SK-N-SH (cell line): ENCODE measurements at regions not wholly inside any gene's neighbourhood (a gene's known extent, or its start where the extent isn't known, plus 50 kb on each side); places are given as distances from the start of the nearest gene placed in this dataset.

Experiments used
- CTCF ChIA-PET: fragments of 300-600, 350-600 bp; formaldehyde crosslinking; extraction: SDS; loops from one replicate; lab custom pipeline; 2021; lab: Yijun Ruan, JAX
- POLR2A ChIA-PET: fragments of 350-600 bp; sonication (Branson Sonifier 250); formaldehyde crosslinking; extraction: SDS; loops from one replicate; lab custom pipeline; 2020; ENCODE audit warnings: antibody characterized with exemption, inconsistent platforms; lab: Yijun Ruan, JAX
- DNase-seq: peaks from one replicate; pipeline ENCODE4 v3.0.0; 2012
- H2AFZ ChIP-seq: fragments of 200-600 bp; sonication (generic); 2 replicates; pipeline ENCODE4 v1.8.1; 2016; ENCODE audit warnings: antibody characterized with exemption, mild to moderate bottlenecking, low read depth
- H3F3A ChIP-seq: fragments of 200-600 bp; sonication (generic); replicated peaks from 2 replicates; pipeline ENCODE3; 2016; ENCODE audit warnings: antibody characterized with exemption, mild to moderate bottlenecking; ENCODE audit not compliant: insufficient read depth
- H3K27ac ChIP-seq, 2 experiments: fragments of 200-500 bp in 1 of 2; fragments of 200-600 bp in 1 of 2; sonication (Bioruptor generic) in 1 of 2; sonication (generic), shearing (Covaris generic) in 1 of 2; 2 replicates each; pipeline versions ENCODE4 v1.5.1 to v1.6.1; 2014 to 2016; ENCODE audit warnings: low read depth in 2 of 2, inconsistent platforms in 1 of 2, low read length in 1 of 2, mild to moderate bottlenecking in 1 of 2, mixed read lengths in 1 of 2
- H3K27me3 ChIP-seq: fragments of 200-600 bp; sonication (generic), shearing (Covaris generic); 2 replicates; pipeline ENCODE4 v1.6.1; 2016; ENCODE audit warnings: mixed run types; ENCODE audit not compliant: insufficient read depth
- H3K36me3 ChIP-seq, 2 experiments: fragments of 200-500 bp in 1 of 2; fragments of 200-600 bp in 1 of 2; sonication (Bioruptor generic) in 1 of 2; sonication (generic) in 1 of 2; replicated peaks in 1 of 2; 2 replicates each; pipeline versions ENCODE3 to v1.5.1; 2014 to 2016; ENCODE audit warnings: low read length in 1 of 2, mild to moderate bottlenecking in 1 of 2; ENCODE audit not compliant: insufficient read depth in 2 of 2, control insufficient read depth in 1 of 2
- H3K4me1 ChIP-seq, 2 experiments: fragments of 200-500 bp in 1 of 2; fragments of 200-600 bp in 1 of 2; sonication (Bioruptor generic) in 1 of 2; sonication (generic), shearing (Covaris generic) in 1 of 2; 2 replicates each; pipeline versions ENCODE4 v1.5.1 to v1.6.1; 2014 to 2016; ENCODE audit warnings: low read depth in 1 of 2, low read length in 1 of 2, mixed run types in 1 of 2; ENCODE audit not compliant: insufficient read depth in 2 of 2, control insufficient read depth in 1 of 2
- H3K4me2 ChIP-seq: fragments of 200-600 bp; sonication (generic), shearing (Covaris generic); 2 replicates; pipeline ENCODE4 v1.6.1; 2017; ENCODE audit warnings: mixed run types
- H3K4me3 ChIP-seq, 2 experiments: fragments of 200-500 bp in 1 of 2; fragments of 200-600 bp in 1 of 2; sonication (Bioruptor generic) in 1 of 2; sonication (generic), shearing (Covaris generic) in 1 of 2; 2 replicates each; pipeline versions ENCODE4 v1.5.1 to v1.8.1; 2014 to 2016; ENCODE audit warnings: low read depth in 2 of 2, inconsistent platforms in 1 of 2, low read length in 1 of 2, mild to moderate bottlenecking in 1 of 2, mixed read lengths in 1 of 2, moderate library complexity in 1 of 2
- H3K79me2 ChIP-seq: fragments of 200-600 bp; sonication (generic); 2 replicates; pipeline ENCODE4 v1.8.1; 2017; ENCODE audit warnings: mild to moderate bottlenecking; ENCODE audit not compliant: insufficient read depth
- H3K9ac ChIP-seq: fragments of 200-600 bp; sonication (generic); 2 replicates; pipeline ENCODE4 v1.6.1; 2017; ENCODE audit warnings: mixed run types
- H3K9me2 ChIP-seq: fragments of 200-600 bp; sonication (generic); 2 replicates; pipeline ENCODE4 v1.6.1; 2017; ENCODE audit warnings: mixed run types
- H3K9me3 ChIP-seq: fragments of 200-600 bp; sonication (generic); 2 replicates; pipeline ENCODE4 v1.6.1; 2017; ENCODE audit warnings: mixed run types, mild to moderate bottlenecking, moderate library complexity
- H4K20me1 ChIP-seq: fragments of 200-600 bp; sonication (generic); 2 replicates; pipeline ENCODE4 v1.6.1; 2017; ENCODE audit warnings: mild to moderate bottlenecking, mixed run types; ENCODE audit not compliant: insufficient read depth
- CHD2 ChIP-seq: fragments of 150-350 bp; IDR thresholded peaks from 2 replicates; pipeline ENCODE4 v1.6.1; 2018; ENCODE audit warnings: low read length; ENCODE audit not compliant: partially characterized antibody
- CTCF ChIP-seq: fragments of 200-600 bp; sonication (generic); IDR thresholded peaks from 2 replicates; pipeline ENCODE4 v1.6.1; 2017; ENCODE audit warnings: antibody characterized with exemption, mild to moderate bottlenecking, moderate library complexity
- EZH2phosphoT487 ChIP-seq: fragments of 200-600 bp; sonication (generic); IDR thresholded peaks from 2 replicates; pipeline ENCODE4 v1.6.1; 2017; ENCODE audit warnings: low read depth, mixed run types, mild to moderate bottlenecking, antibody characterized with exemption, moderate library complexity, borderline replicate concordance
- FOSL2 ChIP-seq: IDR thresholded peaks from 2 replicates; pipeline ENCODE4 v1.4.0; 2012; ENCODE audit warnings: low read depth, mild to moderate bottlenecking, moderate library complexity, borderline replicate concordance
- FOXJ3 ChIP-seq: sonication (generic); formaldehyde crosslinking; IDR thresholded peaks from 2 replicates; pipeline ENCODE4 v1.5.1; 2020; ENCODE audit warnings: mild to moderate bottlenecking, missing genetic modification reagents
- IRF3 ChIP-seq: fragments of 150-350 bp; IDR thresholded peaks from 2 replicates; pipeline ENCODE4 v1.6.1; 2016; ENCODE audit warnings: mild to moderate bottlenecking, low read depth, low read length
- JUND ChIP-seq: IDR thresholded peaks from 2 replicates; pipeline ENCODE4 v1.4.0; 2012
- MXI1 ChIP-seq: IDR thresholded peaks from 2 replicates; pipeline ENCODE4 v1.6.1; 2012; ENCODE audit warnings: mild to moderate bottlenecking, low read depth, low read length, improper control_type of control experiment
- NRF1 ChIP-seq: IDR thresholded peaks from 2 replicates; pipeline ENCODE4 v1.6.1; 2012; ENCODE audit warnings: low read depth, mild to moderate bottlenecking, low read length
- POLR2AphosphoS5 ChIP-seq: IDR thresholded peaks from 2 replicates; pipeline ENCODE4 v1.6.1; 2012; ENCODE audit warnings: low read depth, low read length
- RAD21 ChIP-seq: IDR thresholded peaks from 2 replicates; pipeline ENCODE4 v1.6.1; 2012; ENCODE audit warnings: mild to moderate bottlenecking, low read length
- RCOR1 ChIP-seq: fragments of 150-350 bp; IDR thresholded peaks from 2 replicates; pipeline ENCODE4 v1.6.1; 2017; ENCODE audit warnings: antibody characterized with exemption, low read length
- RFX5 ChIP-seq: IDR thresholded peaks from 2 replicates; pipeline ENCODE4 v1.6.1; 2012; ENCODE audit warnings: mild to moderate bottlenecking, improper control_type of control experiment, low read length
- RXRA ChIP-seq: IDR thresholded peaks from 2 replicates; pipeline ENCODE4 v1.4.0; 2012; ENCODE audit warnings: low read depth, mild to moderate bottlenecking, borderline replicate concordance
- SIN3A ChIP-seq: IDR thresholded peaks from 2 replicates; pipeline ENCODE4 v1.6.1; 2012; ENCODE audit warnings: low read depth, mild to moderate bottlenecking, low read length, moderate library complexity, borderline replicate concordance
- SMC3 ChIP-seq: IDR thresholded peaks from 2 replicates; pipeline ENCODE4 v1.6.1; 2012; ENCODE audit warnings: low read depth, low read length, improper control_type of control experiment
- TAF1 ChIP-seq: IDR thresholded peaks from 2 replicates; pipeline ENCODE4 v1.6.1; 2012; ENCODE audit warnings: low read depth, mild to moderate bottlenecking, low read length, moderate library complexity, borderline replicate concordance
- TCF12 ChIP-seq: IDR thresholded peaks from 2 replicates; pipeline ENCODE4 v1.4.0; 2012
- TEAD4 ChIP-seq: IDR thresholded peaks from 2 replicates; pipeline ENCODE4 v1.4.0; 2012; ENCODE audit warnings: mild to moderate bottlenecking, borderline replicate concordance; ENCODE audit not compliant: insufficient read depth
- USF2 ChIP-seq: fragments of 150-350 bp; IDR thresholded peaks from 2 replicates; pipeline ENCODE4 v1.6.1; 2017; ENCODE audit warnings: antibody characterized with exemption, low read length, low read depth, borderline replicate concordance
- WGBS: methylation state at CpG from one replicate; pipeline ENCODE4 v1.1.6; 2017; ENCODE audit warnings: low lambda C conversion rate; 5-methylcytosine and 5-hydroxymethylcytosine counted together

GRCh38 chr11:122270535-122270934 is 154.5 kb upstream of the BLID start:
- 53% methylated on average over 3 of the region's 3 CpGs for WGBS
- Histone ChIP-seq H2AFZ (no peak overlapping the region), H3K4me1 (peaks cover 7 to 14% of the 10 kb centered on the region in 2 experiments; a peak in 3 of 4 replicates), H3K9ac (no peak overlapping the region), H3K4me3 (no peak overlapping the region), H3K27me3 (no peaks in the 10 kb centered on the region), H3K4me2 (no peak overlapping the region), H3F3A (no peaks in the 10 kb centered on the region), H3K9me2 (no peaks in the 10 kb centered on the region), H3K36me3 (no peaks in the 10 kb centered on the region), H3K79me2 (no peaks in the 10 kb centered on the region), H3K9me3 (no peaks in the 10 kb centered on the region), H4K20me1 (no peaks in the 10 kb centered on the region), H3K27ac (no peak overlapping the region)
- POLR2A ChIA-PET, result no interaction called here
- TF ChIP-seq POLR2AphosphoS5 (no peak), TEAD4 (no peak), SIN3A (no peak), SMC3 (no peak), TCF12 (no peak), FOSL2 (no peak), RAD21 (no peak), TAF1 (no peak), NRF1 (no peak), RXRA (no peak), RCOR1 (no peak), EZH2phosphoT487 (no peak), USF2 (no peak), IRF3 (no peak), JUND (no peak), CHD2 (no peak), MXI1 (no peak), RFX5 (no peak), FOXJ3 (no peak), CTCF (no peak)
- no peak for DNase-seq
- CTCF ChIA-PET, result interaction anchor here (0.9 to 1.9 kb wide), 3 partner anchors 9 to 235 kb away, joined by 3 to 6 read pairs (median 3); no protein-coding TSS in a partner anchor
